ENCODE measurements at regions not wholly inside any gene's neighbourhood (a gene's known extent, or its start where the extent isn't known, plus 50 kb on each side); places are given as distances from the start of the nearest gene placed in this dataset.
A peak's percentile ranks its signal among the peaks of the same experiment; 100 is the strongest.

- DNase-seq (ENCODE audit: low read depth in 3 of 3, low spot score in 2 of 3), result no peak
Measured at GRCh38 chr1:105655032-105655431, 1401.4 kb upstream of the PRMT6 start.

- DNase-seq (ENCODE audit: low read depth in 3 of 3, low spot score in 2 of 3), result no peak
Measured at GRCh38 chr1:105664495-105664894, 1392.0 kb upstream of the PRMT6 start.

GRCh38 chr1:105678334-105678733 is 1378.1 kb upstream of the PRMT6 start:
- no peak for DNase-seq (ENCODE audit: low read depth in 3 of 3, low spot score in 2 of 3)

GRCh38 chr1:105684714-105685113 is 1371.8 kb upstream of the PRMT6 start:
- DNase-seq (ENCODE audit: low read depth in 3 of 3, low spot score in 2 of 3), result no peak

DNA sequence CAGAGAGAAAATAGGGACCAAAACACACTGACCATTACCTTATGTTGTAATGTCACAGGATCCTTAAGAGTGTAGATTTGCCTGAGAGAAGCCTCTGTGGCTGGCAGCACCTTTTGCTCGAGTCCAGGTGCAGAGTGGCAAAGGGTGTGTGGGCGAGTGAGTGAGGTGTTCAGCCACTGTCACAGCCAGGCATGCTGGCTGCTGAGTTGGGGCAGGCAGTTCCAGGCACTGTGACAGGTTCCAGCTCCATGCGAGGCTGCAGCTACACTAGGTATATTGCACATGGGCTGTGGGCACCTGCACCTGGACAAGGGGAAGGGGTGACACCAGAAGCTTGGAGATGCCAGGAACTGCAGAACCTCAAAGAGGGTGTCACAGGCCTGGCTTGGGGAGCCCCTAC is 1370.4 kb upstream of the PRMT6 start:
- DNase-seq (ENCODE audit: low read depth in 3 of 3, low spot score in 2 of 3), result no peak

GRCh38 chr1:105686874-105687690 is 1369.4 kb upstream of the PRMT6 start:
- DNase-seq (ENCODE audit: low read depth in 3 of 3, low spot score in 2 of 3), result no peak

DNA sequence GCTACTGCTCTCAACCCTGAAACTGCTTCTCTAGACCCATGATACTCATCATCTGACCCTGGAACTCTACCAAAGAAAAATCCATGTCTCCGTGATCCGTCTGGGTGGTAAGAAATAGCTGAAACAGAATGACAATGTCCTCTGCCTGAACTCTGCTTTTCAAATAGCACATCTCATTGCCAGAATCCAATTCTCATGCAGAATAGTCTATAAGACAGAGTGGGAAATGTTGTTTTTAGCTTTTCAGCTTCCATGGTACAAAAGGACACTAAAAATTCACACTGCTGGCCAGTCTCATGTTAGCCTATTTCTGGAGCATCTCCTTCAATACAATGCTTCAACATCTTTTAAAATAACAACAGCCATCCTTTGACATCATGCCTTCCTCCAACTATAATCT is 1355.8 kb upstream of the PRMT6 start:
- no peak for DNase-seq (ENCODE audit: low read depth in 3 of 3, low spot score in 2 of 3)

GRCh38 chr1:105724286-105724685 is 1332.2 kb upstream of the PRMT6 start:
- DNase-seq (ENCODE audit: low read depth in 3 of 3, low spot score in 2 of 3), result no peak

DNA sequence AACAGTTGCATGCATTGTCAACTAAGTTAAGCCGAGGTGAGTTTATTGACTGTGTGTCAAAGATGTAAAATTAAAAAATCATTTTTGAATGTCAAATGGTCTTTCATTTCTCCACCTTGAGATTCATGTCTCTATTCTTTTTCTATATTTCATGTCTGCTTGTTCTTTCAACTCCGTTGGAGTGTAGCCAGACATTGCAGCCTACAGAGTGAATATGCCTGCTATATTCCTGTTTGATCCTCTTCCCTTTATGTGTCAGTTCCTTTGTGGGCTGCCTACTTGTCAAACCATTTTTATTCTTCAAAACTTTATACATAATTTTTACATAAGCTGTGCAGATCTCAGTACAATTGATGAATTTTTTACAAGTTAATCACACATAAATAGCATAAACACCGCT is 1325.8 kb upstream of the PRMT6 start:
- no peak for DNase-seq (ENCODE audit: low read depth in 3 of 3, low spot score in 2 of 3)

DNA sequence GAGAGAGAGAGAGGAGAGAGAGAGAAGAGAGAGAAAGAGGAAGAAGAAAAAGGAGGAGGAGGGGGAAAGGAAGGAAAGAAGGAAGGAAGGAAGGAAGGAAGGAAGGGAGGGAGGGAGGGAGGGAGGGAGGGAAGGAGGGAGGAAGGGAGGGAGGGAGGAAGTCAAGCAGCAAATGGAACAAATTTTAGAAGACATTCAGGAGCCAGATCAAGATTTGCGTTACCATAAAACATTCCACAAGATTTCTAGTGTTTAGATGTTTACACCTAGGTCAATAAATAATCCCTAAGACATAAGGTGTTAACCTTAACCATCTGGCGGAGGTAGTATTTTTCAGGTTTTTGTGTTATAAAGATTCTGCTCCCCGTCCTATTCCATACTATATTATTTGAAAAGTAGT is 1320.1 kb upstream of the PRMT6 start:
- DNase-seq (ENCODE audit: low read depth in 3 of 3, low spot score in 2 of 3), result no peak

- DNase-seq (ENCODE audit: low read depth in 3 of 3, low spot score in 2 of 3), result no peak
Measured at GRCh38 chr1:105779727-105780126, 1276.7 kb upstream of the PRMT6 start.

- DNase-seq (ENCODE audit: low read depth in 3 of 3, low spot score in 2 of 3), result peak; percentile 29 to 40 (median 36)
Measured at GRCh38 chr1:105785021-105785420, 1271.5 kb upstream of the PRMT6 start.

- peak in 2 of 3 donors; percentile 39 to 40 for DNase-seq (ENCODE audit: low read depth in 3 of 3, low spot score in 2 of 3)
Measured at GRCh38 chr1:105793536-105794146, 1262.8 kb upstream of the PRMT6 start.

- DNase-seq (ENCODE audit: low read depth in 3 of 3, low spot score in 2 of 3), result no peak
Measured at GRCh38 chr1:105795741-105796140, 1260.7 kb upstream of the PRMT6 start.

DNA sequence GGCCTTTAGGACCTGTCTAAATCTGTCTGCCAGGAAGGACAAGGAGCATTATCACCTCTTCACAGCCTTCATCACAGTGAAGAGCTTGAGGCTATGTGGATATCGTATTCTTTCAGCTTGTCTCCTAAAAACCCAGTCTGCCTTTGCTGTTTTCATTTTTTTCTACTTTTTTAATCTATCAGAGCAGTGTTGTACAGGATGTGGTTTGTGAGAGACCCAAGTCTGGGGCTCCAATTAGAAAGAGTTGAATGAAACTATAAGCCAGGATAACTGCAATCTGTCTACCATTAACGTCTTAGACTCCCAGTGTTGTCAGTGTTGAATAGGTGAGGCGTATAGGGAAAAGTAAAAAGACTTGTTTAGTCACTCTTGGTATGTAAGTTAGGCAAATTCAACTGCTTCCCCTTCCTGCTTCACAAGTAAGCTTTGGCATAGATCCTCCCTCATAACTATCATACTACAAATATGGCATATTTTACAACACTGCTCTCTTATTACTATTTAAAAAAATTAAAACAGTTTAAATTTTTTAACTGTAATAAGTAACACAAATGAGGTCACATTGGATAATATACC is 1225.8 kb upstream of the PRMT6 start:
- DNase-seq (ENCODE audit: low read depth in 3 of 3, low spot score in 2 of 3), result no peak

- no peak for DNase-seq (ENCODE audit: low read depth in 3 of 3, low spot score in 2 of 3)
Measured at GRCh38 chr1:105838071-105838470, 1218.4 kb upstream of the PRMT6 start.

DNA sequence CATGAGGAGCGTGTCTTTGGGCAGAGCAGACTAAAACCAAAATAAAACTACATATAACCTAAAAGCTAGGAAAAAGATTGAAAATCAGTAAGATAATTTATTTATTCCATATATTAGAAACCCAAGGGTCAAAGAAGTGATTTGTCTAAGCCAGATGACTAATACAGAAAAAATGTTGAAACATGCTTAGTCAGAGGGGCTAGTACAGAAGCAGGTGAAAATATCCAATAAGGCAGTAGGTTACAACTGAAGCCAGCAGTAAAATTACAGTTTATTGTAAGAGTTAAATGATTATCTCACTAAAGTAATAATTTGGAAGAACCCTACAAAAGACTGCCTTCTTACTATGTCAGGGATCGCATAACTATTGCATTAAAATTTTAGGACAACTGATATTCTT is 1190.9 kb upstream of the PRMT6 start:
- no peak for DNase-seq (ENCODE audit: low read depth in 3 of 3, low spot score in 2 of 3)

DNA sequence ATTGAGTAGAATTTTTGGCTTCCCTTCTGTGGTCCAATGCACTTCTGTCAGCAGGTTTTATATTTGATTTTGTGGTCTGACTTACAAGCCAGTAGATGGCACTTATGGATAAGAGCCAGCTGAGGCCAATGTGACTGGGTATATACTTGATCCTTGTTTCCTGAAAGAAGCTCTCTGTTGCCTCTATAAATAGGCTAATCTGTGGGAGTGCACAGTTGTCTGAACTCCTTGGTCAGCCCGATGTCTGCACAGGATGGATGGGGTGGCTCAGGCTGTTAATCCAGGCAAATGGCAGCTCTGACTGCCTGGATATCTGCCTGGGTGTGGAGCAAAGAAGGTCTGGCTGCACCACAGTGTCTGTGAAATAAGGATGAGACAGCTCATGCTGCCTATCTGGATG is 1183.7 kb upstream of the PRMT6 start:
- DNase-seq (ENCODE audit: low read depth in 3 of 3, low spot score in 2 of 3), result no peak

GRCh38 chr1:105874621-105875020 is 1181.9 kb upstream of the PRMT6 start:
- no peak for DNase-seq (ENCODE audit: low read depth in 3 of 3, low spot score in 2 of 3)

GRCh38 chr1:105886309-105886708 is 1170.2 kb upstream of the PRMT6 start:
- no peak for DNase-seq (ENCODE audit: low read depth in 3 of 3, low spot score in 2 of 3)

GRCh38 chr1:105891308-105891707 is 1165.2 kb upstream of the PRMT6 start:
- no peak for DNase-seq (ENCODE audit: low read depth in 3 of 3, low spot score in 2 of 3)

DNA sequence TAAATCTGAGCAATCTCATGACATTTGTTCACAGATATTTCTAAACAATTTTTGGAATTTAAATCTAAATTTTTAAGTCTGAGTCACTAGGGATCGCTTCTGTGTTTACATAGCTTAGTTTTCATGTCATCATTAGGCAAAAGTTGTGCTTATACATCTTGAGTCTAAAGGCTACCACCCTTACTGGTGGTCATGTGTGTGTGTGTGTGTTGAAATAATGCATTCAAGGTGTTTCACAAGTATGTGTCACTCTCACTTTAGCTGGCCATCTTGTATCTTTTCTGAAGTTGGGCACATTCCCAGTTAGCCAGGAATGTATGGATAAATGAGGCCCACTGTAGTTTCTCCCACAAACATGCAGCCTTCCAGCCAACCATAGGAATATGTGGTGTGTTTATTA is 1162.5 kb upstream of the PRMT6 start:
- no peak for DNase-seq (ENCODE audit: low read depth in 3 of 3, low spot score in 2 of 3)

Data from right renal cortex interstitium (tissue), 3 donors.